GM19099 (cell line): ENCODE measurements at regions not wholly inside any gene's neighbourhood (a gene's known extent, or its start where the extent isn't known, plus 50 kb on each side); places are given as distances from the start of the nearest gene placed in this dataset.

Source experiments
- POLR2A ChIP-seq: IDR thresholded peaks from 3 replicates; pipeline ENCODE4 v1.6.1; 2011; ENCODE audit warnings: low read depth; ENCODE audit not compliant: insufficient read length; ENCODE audit errors: extremely low read depth

- TF ChIP-seq POLR2A, result no peak
These were observed 418.6 kb downstream of the TUSC7 start for GRCh38 chr3:117128133-117128532.

- TF ChIP-seq POLR2A, result no peak
These were observed 419.3 kb downstream of the TUSC7 start for GRCh38 chr3:117128872-117129271.

- no peak for TF ChIP-seq POLR2A
These were observed 419.9 kb downstream of the TUSC7 start for GRCh38 chr3:117129516-117129915.

DNA sequence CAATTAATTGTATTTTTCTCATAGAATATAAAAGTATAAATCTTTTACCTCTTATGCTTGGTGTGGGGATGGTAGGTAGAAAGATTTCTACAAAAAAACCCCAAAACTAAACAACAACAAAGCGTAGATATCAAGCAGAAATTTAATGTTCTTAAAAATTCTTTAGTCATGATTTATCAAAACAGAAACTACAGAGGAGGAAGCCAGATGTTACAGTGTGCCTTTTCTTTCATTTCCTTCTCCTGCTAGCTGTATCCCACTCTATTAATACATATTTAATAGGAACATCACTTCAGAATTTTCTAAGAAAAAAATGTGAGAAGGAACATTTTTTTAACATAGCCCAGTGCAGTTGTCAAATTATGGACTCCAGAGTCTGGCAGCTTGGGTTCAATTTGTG lies 420.6 kb downstream of the TUSC7 start:
- no peak for TF ChIP-seq POLR2A

DNA sequence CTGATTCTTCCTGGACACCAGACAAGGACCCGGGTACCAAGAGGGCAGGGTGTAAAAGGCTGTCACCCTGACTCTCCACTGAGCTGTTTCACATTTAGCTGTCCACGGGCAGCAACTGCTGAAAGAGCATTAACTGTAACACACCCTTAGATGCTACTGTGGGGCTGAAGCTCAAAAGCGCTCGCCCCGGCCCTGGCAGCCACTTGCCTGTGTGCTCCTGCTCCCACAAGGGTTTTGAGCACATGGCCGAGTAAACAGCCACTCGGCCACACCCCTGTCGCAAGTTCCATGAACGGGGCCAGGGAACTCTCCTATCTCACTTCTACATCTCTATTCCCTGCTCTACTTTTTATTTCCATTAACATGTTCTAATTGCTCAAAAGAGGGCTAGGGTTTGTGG lies 421.7 kb downstream of the TUSC7 start:
- TF ChIP-seq POLR2A, result no peak

DNA sequence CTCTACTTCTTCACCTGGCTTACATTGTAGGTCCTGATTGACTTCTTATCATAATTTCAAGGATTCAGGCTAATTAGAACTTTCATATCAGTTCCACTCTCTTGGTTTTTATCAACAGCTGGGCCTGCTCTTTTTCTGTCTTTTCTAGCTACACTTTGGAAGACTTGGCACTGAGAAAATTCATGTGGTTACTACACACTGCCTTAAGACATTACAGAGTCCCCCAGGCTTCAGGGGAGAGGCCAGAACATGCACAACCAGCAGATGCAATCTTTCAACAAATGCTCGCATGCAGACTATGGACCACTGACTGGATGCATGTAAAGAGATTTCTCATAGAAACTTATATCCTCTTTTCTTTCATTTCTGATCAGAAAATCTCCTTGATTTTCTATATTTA lies 423.5 kb downstream of the TUSC7 start:
- no peak for TF ChIP-seq POLR2A

DNA sequence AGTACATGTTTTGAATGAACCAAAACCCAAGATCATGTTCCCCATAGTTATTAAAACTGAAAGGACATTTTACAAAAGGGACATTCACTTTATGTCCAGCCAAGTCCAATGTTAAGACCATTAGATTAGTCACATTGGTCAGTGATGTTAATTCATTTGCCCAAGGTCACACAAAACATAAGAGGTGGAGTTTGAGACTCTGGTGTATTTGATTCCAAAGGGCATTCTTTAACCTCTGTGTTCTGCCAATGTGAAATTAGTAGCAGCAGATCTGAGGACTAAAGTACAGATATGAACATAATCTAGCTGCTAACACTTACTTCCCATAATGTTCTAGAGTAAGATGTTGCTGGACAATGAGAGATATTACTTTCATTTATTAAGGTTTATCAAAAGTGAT lies 425.6 kb downstream of the TUSC7 start:
- no peak for TF ChIP-seq POLR2A

DNA sequence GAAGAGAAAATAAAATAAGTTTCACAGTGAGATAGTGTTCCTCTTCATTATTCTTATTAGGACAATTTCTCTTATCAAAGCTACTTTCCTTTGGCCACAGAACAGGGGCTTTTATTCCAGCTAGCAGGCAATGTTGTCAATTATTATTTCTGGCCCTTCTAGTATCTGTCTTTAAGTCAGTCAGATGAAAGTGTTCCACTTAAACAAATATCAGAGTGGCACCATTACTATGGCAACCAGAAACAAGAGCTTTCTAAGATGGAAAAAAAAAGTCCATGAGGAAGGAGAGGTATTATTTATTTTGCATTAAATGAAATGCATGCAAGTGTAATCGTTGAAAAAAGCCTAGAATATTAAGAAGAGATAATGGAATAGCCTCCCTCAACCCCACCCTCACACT lies 426.4 kb downstream of the TUSC7 start:
- TF ChIP-seq POLR2A, result no peak

DNA sequence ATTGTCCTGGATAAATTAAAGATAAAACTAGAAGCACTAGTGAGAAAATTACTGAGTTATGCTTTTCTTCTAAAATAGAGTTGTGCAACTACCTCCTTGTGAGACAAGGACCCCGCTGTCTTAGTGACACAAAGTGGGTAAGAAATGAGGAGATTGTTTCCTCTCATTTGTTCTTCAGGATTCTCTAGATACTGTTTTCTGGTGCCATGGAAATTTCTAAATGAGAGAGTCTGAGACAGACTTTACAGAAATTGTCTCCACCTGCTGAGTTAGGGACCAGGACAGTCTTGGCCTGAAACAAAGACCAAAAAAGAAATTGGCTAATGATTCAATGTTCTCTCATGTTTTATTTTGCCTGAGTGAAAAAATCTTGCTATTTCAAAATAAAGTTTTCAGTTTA lies 427.5 kb downstream of the TUSC7 start:
- TF ChIP-seq POLR2A, result no peak

DNA sequence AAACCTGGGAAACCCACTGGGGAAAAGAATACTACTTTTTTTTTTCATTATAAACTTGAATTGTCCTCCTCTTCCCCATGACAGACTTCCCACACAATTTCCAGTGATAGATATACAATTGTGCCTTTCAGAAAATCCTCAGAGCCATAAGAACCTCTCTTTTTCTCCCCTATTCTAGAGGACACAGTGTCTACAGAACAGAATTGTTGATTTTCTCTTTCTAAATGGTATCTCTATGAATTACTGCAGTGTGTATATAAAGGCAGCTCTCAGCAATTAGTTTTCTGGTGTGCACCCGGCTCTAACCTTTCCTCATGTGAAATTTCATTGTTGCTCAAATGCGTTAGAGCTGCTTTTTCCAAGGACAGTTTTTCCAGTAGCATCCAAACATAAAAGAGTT lies 430.1 kb downstream of the TUSC7 start:
- TF ChIP-seq POLR2A, result no peak

DNA sequence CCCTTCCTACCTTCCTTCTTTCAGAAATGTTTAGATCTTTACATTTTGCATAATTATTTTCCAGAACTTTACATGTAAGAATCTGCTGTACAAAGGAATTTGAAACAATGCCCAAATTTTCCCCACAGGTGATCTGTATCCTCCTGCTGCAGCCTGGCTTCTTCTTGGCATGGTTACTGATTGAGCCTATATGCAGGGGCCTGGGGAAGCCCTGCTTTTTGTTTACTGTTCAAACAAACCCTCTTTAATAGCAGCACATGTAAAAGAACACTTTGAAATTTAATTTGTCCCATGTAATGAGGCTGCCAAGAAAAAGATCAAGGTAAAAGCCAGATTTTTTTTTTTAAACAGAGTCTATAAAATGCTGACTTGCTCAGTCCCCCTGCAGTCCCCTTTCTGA lies 432.2 kb downstream of the TUSC7 start:
- no peak for TF ChIP-seq POLR2A

DNA sequence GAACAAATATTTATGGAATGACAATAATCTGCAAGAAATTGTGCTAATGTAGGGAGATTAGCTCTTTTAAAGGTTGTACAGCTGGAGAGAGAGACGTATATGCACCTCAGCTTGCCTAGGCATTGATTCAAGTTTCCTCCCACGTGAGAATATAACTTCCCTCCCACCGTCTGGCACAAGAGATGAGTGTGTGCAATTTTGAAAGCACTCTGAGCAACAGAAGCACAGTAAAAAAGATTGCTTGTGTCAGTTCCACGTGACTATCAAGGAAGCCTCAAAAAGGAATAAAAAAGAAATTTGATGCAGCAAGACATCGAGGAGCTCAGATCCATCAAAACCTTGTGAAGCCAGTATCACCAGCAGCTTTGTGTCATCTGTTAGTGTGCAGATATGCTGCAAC lies 435.3 kb downstream of the TUSC7 start:
- TF ChIP-seq POLR2A, result no peak

GRCh38 chr3:117145677-117146076 lies 436.1 kb downstream of the TUSC7 start:
- no peak for TF ChIP-seq POLR2A

GRCh38 chr3:117146571-117146970 lies 437.0 kb downstream of the TUSC7 start:
- TF ChIP-seq POLR2A, result no peak

DNA sequence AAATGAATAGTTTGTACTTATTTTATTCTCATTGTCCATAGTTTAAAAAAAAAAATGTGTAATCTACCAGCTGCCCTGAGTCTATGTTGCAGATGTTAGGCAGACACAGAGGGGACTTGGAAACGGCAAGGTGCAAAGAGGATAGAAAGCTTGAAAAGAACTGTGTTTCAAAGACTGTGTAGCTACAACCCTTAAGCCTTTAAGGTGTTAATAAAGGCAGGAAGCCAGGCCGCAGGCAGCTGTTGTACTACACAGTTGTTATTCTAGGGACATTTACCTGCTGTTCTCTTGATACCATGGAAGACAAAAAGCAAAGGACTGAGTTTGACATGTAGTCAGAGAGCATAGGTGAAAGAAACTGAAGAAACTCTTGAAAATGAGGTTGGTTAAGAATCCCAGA lies 440.0 kb downstream of the TUSC7 start:
- no peak for TF ChIP-seq POLR2A

DNA sequence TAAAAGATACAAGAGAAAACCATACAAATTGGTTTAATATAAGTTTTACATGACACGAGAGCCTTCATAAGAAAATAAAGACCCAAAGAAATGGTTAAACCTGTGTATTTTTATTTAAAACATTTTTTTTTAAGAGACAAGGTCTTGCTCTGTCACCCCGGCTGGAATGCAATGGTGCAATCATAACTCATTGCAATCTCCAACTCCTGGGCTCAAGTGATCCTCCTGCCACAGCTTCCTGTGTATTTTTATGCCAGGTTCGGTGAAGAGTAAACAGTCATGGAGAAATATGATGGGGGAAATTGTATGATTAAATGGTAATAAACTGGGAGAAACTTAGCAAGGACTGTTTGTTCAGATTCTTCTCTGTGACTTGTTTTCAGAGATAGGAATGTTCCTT lies 441.0 kb downstream of the TUSC7 start:
- no peak for TF ChIP-seq POLR2A

GRCh38 chr3:117160176-117160575 lies 450.6 kb downstream of the TUSC7 start:
- no peak for TF ChIP-seq POLR2A

- no peak for TF ChIP-seq POLR2A
These were observed 452.2 kb downstream of the TUSC7 start for GRCh38 chr3:117161816-117162215.
